ENCODE measurements at regions not wholly inside any gene's neighbourhood (a gene's known extent, or its start where the extent isn't known, plus 50 kb on each side); places are given as distances from the start of the nearest gene placed in this dataset.
"Not testable (repeated sequence)": the region's sequence is repeated elsewhere in the genome, so short reads cannot be mapped to it uniquely, and the experiment has no call there.

- no peak for TF ChIP-seq CTCF (IDR thresholded peaks at IDR 0.05)
- no peak overlapping the region for H3K4me3 Mint-ChIP-seq
- intact Hi-C loops (cut with micrococcal nuclease), result no loop called here
- H3K36me3 Mint-ChIP-seq, result no peaks in the 10 kb centered on the region
- Histone ChIP-seq H2AFZ (ENCODE audit: insufficient read depth, low read depth, low read length, poor library complexity, severe bottlenecking) (no peak overlapping the region), H3K36me3 (replicated peaks in 1 of 2; ENCODE audit: control insufficient read depth in 1 of 2, insufficient read depth in 2 of 2, low read length in 2 of 2) (no peaks in the 10 kb centered on the region), H3K4me3 (replicated peaks in 1 of 3; ENCODE audit: low read depth in 2 of 3, low read length in 3 of 3) (no peak overlapping the region), H3K27me3 (ENCODE audit: control insufficient read depth in 2 of 2, insufficient read depth in 2 of 2, low read length in 2 of 2) (no peaks in the 10 kb centered on the region), H3K9me3 (replicated peaks in 1 of 2; ENCODE audit: control insufficient read depth in 1 of 2, insufficient read depth in 1 of 2, low read length in 2 of 2) (no peaks in the 10 kb centered on the region), H3K9ac (ENCODE audit: insufficient read depth, low read length, poor library complexity, severe bottlenecking) (no peak overlapping the region), H3K4me2 (replicated peaks; ENCODE audit: extremely low read depth, low read length, poor library complexity, severe bottlenecking) (no peak overlapping the region), H3K4me1 (ENCODE audit: control insufficient read depth in 1 of 2, insufficient read depth in 2 of 2, low read length in 2 of 2) (no peaks in the 10 kb centered on the region), H3K27ac (ENCODE audit: low read depth in 1 of 2, low read length in 2 of 2) (no peak overlapping the region), H4K20me1 (ENCODE audit: insufficient read depth, low read length) (no peaks in the 10 kb centered on the region), H3K79me2 (ENCODE audit: insufficient read depth, low read length) (no peaks in the 10 kb centered on the region)
- H3K9me3 Mint-ChIP-seq, result peaks cover 0 to 1% (median 0%) of the 10 kb centered on the region in 7 donors
- 90% methylated on average over 18 of the region's 28 CpGs for WGBS (ENCODE audit: insufficient coverage)
- DNase-seq, result no peak
- no peak overlapping the region for H3K27ac Mint-ChIP-seq
- H3K4me1 Mint-ChIP-seq, result no peaks in the 10 kb centered on the region
- H3K27me3 Mint-ChIP-seq (ENCODE audit: low read depth in 3 of 3), result peaks cover 2 to 4% (median 2%) of the 10 kb centered on the region in 3 donors
These were observed 185.4 kb downstream of the IGLL1 start for GRCh38 chr22:23394525-23395326.

GRCh38 chr22:23393721-23394320 lies 186.3 kb downstream of the IGLL1 start:
- Histone ChIP-seq H2AFZ (ENCODE audit: insufficient read depth, low read depth, low read length, poor library complexity, severe bottlenecking) (no peak overlapping the region), H3K9ac (ENCODE audit: insufficient read depth, low read length, poor library complexity, severe bottlenecking) (no peak overlapping the region), H3K27me3 (ENCODE audit: control insufficient read depth in 2 of 2, insufficient read depth in 2 of 2, low read length in 2 of 2) (no peaks in the 10 kb centered on the region), H3K9me3 (replicated peaks in 1 of 2; ENCODE audit: control insufficient read depth in 1 of 2, insufficient read depth in 1 of 2, low read length in 2 of 2) (no peaks in the 10 kb centered on the region), H3K4me3 (replicated peaks in 1 of 3; ENCODE audit: low read depth in 2 of 3, low read length in 3 of 3) (no peak overlapping the region), H3K4me2 (replicated peaks; ENCODE audit: extremely low read depth, low read length, poor library complexity, severe bottlenecking) (no peak overlapping the region), H3K36me3 (replicated peaks in 1 of 2; ENCODE audit: control insufficient read depth in 1 of 2, insufficient read depth in 2 of 2, low read length in 2 of 2) (no peaks in the 10 kb centered on the region), H3K79me2 (ENCODE audit: insufficient read depth, low read length) (no peaks in the 10 kb centered on the region), H3K4me1 (ENCODE audit: control insufficient read depth in 1 of 2, insufficient read depth in 2 of 2, low read length in 2 of 2) (no peaks in the 10 kb centered on the region), H3K27ac (ENCODE audit: low read depth in 1 of 2, low read length in 2 of 2) (no peak overlapping the region), H4K20me1 (ENCODE audit: insufficient read depth, low read length) (no peaks in the 10 kb centered on the region)
- Mint-ChIP-seq H3K4me1 (no peaks in the 10 kb centered on the region), H3K36me3 (no peaks in the 10 kb centered on the region), H3K9me3 (peaks cover 0 to 1% (median 0%) of the 10 kb centered on the region in 7 donors), H3K27ac (no peak overlapping the region), H3K27me3 (ENCODE audit: low read depth in 3 of 3) (peaks cover 2 to 5% (median 4%) of the 10 kb centered on the region in 3 donors), H3K4me3 (no peak overlapping the region)
- intact Hi-C loops (cut with micrococcal nuclease), result no loop called here
- no peak for DNase-seq
- WGBS (ENCODE audit: insufficient coverage), result 93% methylated on average over 14 of the region's 17 CpGs
- no peak for TF ChIP-seq CTCF (IDR thresholded peaks at IDR 0.05)

- H4K20me1 ChIP-seq (ENCODE audit: insufficient read depth, low read length); H3K4me3 ChIP-seq (replicated peaks in 1 of 3; ENCODE audit: low read depth in 2 of 3, low read length in 3 of 3); H3K27me3 ChIP-seq (ENCODE audit: control insufficient read depth in 2 of 2, insufficient read depth in 2 of 2, low read length in 2 of 2); H3K27ac ChIP-seq (ENCODE audit: low read depth in 1 of 2, low read length in 2 of 2); H3K4me2 ChIP-seq (replicated peaks; ENCODE audit: extremely low read depth, low read length, poor library complexity, severe bottlenecking); H3K27ac Mint-ChIP-seq; H3K79me2 ChIP-seq (ENCODE audit: insufficient read depth, low read length); H3K36me3 Mint-ChIP-seq; H3K27me3 Mint-ChIP-seq (ENCODE audit: low read depth in 3 of 3); H3K9me3 ChIP-seq (replicated peaks in 1 of 2; ENCODE audit: control insufficient read depth in 1 of 2, insufficient read depth in 1 of 2, low read length in 2 of 2); H3K36me3 ChIP-seq (replicated peaks in 1 of 2; ENCODE audit: control insufficient read depth in 1 of 2, insufficient read depth in 2 of 2, low read length in 2 of 2); H2AFZ ChIP-seq (ENCODE audit: insufficient read depth, low read depth, low read length, poor library complexity, severe bottlenecking); DNase-seq; H3K9ac ChIP-seq (ENCODE audit: insufficient read depth, low read length, poor library complexity, severe bottlenecking); H3K9me3 Mint-ChIP-seq; H3K4me3 Mint-ChIP-seq; H3K4me1 ChIP-seq (ENCODE audit: control insufficient read depth in 1 of 2, insufficient read depth in 2 of 2, low read length in 2 of 2); H3K4me1 Mint-ChIP-seq; intact Hi-C loops (cut with micrococcal nuclease): not testable (repeated sequence)
- WGBS (ENCODE audit: insufficient coverage), result 85% methylated on average over 7 of the region's 14 CpGs
These were observed 186.9 kb downstream of the IGLL1 start for GRCh38 chr22:23393199-23393598.
